Thoracic aorta (tissue), 2 donors: ENCODE measurements at regions not wholly inside any gene's neighbourhood (a gene's known extent, or its start where the extent isn't known, plus 50 kb on each side); places are given as distances from the start of the nearest gene placed in this dataset.
"Not testable (repeated sequence)": the region's sequence is repeated elsewhere in the genome, so short reads cannot be mapped to it uniquely, and the experiment has no call there.

ENCODE experiments used
- ATAC-seq: fragments of 150-250 bp; one replicate; pipeline ENCODE4 v1.8.0; 2017; ENCODE audit warnings: low read depth; ENCODE audit not compliant: insufficient number of reproducible peaks, low FRiP score
- DNase-seq: peaks from one replicate; pipeline ENCODE4 v3.0.0-alpha.2; 2020; ENCODE audit warnings: low spot score
- H3K27ac ChIP-seq, 2 donors: fragments of 200-600 bp; sonication (generic); 1 replicate in 1 of 2; 2 replicates in 1 of 2; pipeline ENCODE4 v1.5.1; 2016; ENCODE audit warnings: mild to moderate bottlenecking in 2 of 2, moderate library complexity in 2 of 2
- H3K27me3 ChIP-seq: fragments of 200-600 bp; sonication (generic); replicated peaks from 2 replicates; pipeline ENCODE4 v1.6.0; 2016; ENCODE audit warnings: mild to moderate bottlenecking; ENCODE audit not compliant: insufficient read depth
- H3K36me3 ChIP-seq: fragments of 200-600 bp; sonication (generic); one replicate; pipeline ENCODE4 v1.5.1; 2016
- H3K4me1 ChIP-seq, 2 donors: fragments of 200-600 bp; sonication (generic); 1 replicate in 1 of 2; 2 replicates in 1 of 2; pipeline versions ENCODE4 v1.5.1 to v1.6.0; 2016; ENCODE audit warnings: low read depth in 2 of 2, mild to moderate bottlenecking in 1 of 2; ENCODE audit not compliant: control insufficient read depth in 1 of 2
- H3K4me3 ChIP-seq: fragments of 200-600 bp; sonication (generic); 2 replicates; pipeline ENCODE4 v1.5.1; 2016; ENCODE audit warnings: mild to moderate bottlenecking
- H3K9me3 ChIP-seq: fragments of 200-600 bp; sonication (generic); 2 replicates; pipeline ENCODE4 v1.5.1; 2016
- TF ChIP-seq, protein P1 (sequence below): fragments of 200-600 bp; sonication (generic); IDR thresholded peaks from one replicate; pipeline ENCODE4 v1.5.1; 2019; ENCODE audit warnings: antibody characterized with exemption

DNA sequence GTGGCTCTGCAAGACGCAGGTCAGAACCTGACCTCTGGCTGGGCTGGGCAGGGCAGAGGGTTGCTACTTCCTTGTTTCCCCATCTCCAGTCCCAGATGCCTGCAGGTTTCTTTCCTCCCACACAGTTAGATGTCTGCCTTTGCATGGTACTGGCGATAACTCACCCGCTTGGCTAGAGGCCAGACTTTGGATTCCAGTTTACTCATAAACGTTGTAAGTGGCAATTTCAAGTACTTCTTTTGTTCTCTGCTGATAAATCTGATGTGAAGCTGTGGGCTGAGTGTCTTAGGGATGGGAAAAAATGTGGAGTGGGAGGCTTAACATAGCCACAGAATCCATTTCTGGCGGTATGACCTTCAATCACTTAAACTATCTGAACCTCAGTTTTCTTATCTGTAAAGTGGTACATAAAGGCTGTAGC is 194.2 kb downstream of the EBLN2 start:
- ATAC-seq: no peak
- no peaks in the 10 kb centered on the region for H3K27me3 ChIP-seq
- H3K27ac ChIP-seq: no peak overlapping the region
- no peaks in the 10 kb centered on the region for H3K36me3 ChIP-seq
- no peaks in the 10 kb centered on the region for H3K4me1 ChIP-seq
- TF ChIP-seq, protein P1, sequence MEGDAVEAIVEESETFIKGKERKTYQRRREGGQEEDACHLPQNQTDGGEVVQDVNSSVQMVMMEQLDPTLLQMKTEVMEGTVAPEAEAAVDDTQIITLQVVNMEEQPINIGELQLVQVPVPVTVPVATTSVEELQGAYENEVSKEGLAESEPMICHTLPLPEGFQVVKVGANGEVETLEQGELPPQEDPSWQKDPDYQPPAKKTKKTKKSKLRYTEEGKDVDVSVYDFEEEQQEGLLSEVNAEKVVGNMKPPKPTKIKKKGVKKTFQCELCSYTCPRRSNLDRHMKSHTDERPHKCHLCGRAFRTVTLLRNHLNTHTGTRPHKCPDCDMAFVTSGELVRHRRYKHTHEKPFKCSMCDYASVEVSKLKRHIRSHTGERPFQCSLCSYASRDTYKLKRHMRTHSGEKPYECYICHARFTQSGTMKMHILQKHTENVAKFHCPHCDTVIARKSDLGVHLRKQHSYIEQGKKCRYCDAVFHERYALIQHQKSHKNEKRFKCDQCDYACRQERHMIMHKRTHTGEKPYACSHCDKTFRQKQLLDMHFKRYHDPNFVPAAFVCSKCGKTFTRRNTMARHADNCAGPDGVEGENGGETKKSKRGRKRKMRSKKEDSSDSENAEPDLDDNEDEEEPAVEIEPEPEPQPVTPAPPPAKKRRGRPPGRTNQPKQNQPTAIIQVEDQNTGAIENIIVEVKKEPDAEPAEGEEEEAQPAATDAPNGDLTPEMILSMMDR: no peak
- no peak overlapping the region for H3K4me3 ChIP-seq
- no peaks in the 10 kb centered on the region for H3K9me3 ChIP-seq
- no peak for DNase-seq

DNA sequence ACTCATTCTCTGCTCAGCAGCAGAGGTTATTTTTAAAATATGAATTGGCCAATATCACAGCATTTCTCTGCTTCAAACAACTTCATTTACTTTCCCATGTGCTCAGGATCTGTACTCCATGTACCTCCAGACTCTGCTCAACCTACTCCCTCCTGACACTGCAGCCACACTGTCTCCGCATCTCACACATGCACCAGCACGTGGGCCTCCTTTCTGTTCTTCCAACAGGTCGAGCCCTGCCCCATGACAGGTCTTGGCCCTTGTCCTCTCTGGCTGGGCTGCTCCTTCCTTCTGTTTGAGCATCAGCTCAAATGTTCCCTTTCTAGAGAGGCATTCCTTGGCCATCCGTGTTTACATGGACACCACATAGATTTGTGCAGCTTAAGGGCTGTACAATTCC is 195.7 kb downstream of the EBLN2 start:
- no peaks in the 10 kb centered on the region for H3K9me3 ChIP-seq
- TF ChIP-seq, protein P1: no peak
- no peaks in the 10 kb centered on the region for H3K27me3 ChIP-seq
- no peak overlapping the region for H3K27ac ChIP-seq
- no peaks in the 10 kb centered on the region for H3K4me1 ChIP-seq
- DNase-seq: no peak
- no peaks in the 10 kb centered on the region for H3K36me3 ChIP-seq
- no peak for ATAC-seq
- H3K4me3 ChIP-seq: no peak overlapping the region

DNA sequence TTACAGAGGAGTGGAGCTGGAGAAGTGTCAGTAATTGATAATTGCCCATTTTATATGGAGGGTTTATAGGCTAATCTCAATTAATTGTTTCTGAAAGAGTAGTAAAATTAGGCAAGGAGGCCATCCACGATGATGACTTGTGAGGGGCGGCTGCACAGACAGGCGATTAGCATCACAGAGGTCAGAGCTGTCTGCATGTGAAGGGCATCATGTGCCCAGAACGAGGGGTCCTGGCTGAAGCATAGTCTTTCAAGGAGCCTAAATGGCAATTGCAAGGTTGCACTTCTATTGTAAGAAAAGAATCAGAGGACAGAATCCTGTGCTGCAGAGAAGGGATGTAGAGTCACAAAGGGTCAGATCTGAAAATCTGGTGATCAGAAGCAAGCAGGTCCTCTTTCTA is 196.6 kb downstream of the EBLN2 start:
- TF ChIP-seq, protein P1: no peak
- Histone ChIP-seq H3K4me1 (no peaks in the 10 kb centered on the region), H3K36me3 (no peaks in the 10 kb centered on the region), H3K27ac (no peak overlapping the region), H3K4me3 (no peak overlapping the region), H3K27me3 (no peaks in the 10 kb centered on the region), H3K9me3 (no peaks in the 10 kb centered on the region)
- ATAC-seq (no peak), DNase-seq (no peak)

- no peak for ATAC-seq
- TF ChIP-seq, protein P1: no peak
These were observed 197.8 kb downstream of the EBLN2 start for GRCh38 chr3:73259291-73259690.

GRCh38 chr3:73259856-73260255 is 198.4 kb downstream of the EBLN2 start:
- H3K4me3 ChIP-seq: no peak overlapping the region
- H3K36me3 ChIP-seq: no peaks in the 10 kb centered on the region
- TF ChIP-seq, protein P1: no peak
- no peaks in the 10 kb centered on the region for H3K9me3 ChIP-seq
- no peaks in the 10 kb centered on the region for H3K27me3 ChIP-seq
- no peak for ATAC-seq
- H3K27ac ChIP-seq: no peak overlapping the region
- no peaks in the 10 kb centered on the region for H3K4me1 ChIP-seq
- no peak for DNase-seq

More at GRCh38 chr3:73259291-73259690, 197.8 kb downstream of the EBLN2 start:
- Histone ChIP-seq H3K9me3 (no peaks in the 10 kb centered on the region), H3K4me1 (no peaks in the 10 kb centered on the region), H3K36me3 (no peaks in the 10 kb centered on the region), H3K4me3 (no peak overlapping the region), H3K27me3 (no peaks in the 10 kb centered on the region), H3K27ac (no peak overlapping the region)
- no peak for DNase-seq

GRCh38 chr3:73266558-73266957 is 205.1 kb downstream of the EBLN2 start:
- H3K9me3 ChIP-seq, H3K36me3 ChIP-seq, H3K27ac ChIP-seq, H3K4me1 ChIP-seq, H3K4me3 ChIP-seq, ATAC-seq, H3K27me3 ChIP-seq, DNase-seq: not testable (repeated sequence)

DNA sequence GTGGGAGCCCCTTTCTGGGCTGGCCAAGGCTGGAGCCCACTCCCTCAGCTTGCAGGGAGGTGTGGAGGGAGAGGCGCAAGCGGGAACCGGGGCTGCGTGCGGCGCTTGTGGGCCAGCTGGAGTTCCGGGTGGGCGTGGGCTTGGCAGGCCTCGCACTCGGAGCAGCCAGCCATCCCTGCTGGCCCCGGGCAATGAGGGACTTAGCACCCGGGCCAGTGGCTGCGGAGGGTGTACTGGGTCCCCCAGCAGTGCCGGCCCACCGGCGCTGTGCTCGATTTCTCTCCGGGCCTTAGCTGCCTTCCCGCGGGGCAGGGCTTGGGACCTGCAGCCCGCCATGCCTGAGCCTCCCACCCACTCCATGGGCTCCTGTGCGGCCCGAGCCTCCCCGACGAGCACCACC is 207.7 kb downstream of the EBLN2 start:
- not testable (repeated sequence) for H3K27me3 ChIP-seq, H3K4me3 ChIP-seq, H3K4me1 ChIP-seq, H3K27ac ChIP-seq, DNase-seq, H3K9me3 ChIP-seq, H3K36me3 ChIP-seq, ATAC-seq
